ENCODE measurements at regions not wholly inside any gene's neighbourhood (a gene's known extent, or its start where the extent isn't known, plus 50 kb on each side); places are given as distances from the start of the nearest gene placed in this dataset.

DNA sequence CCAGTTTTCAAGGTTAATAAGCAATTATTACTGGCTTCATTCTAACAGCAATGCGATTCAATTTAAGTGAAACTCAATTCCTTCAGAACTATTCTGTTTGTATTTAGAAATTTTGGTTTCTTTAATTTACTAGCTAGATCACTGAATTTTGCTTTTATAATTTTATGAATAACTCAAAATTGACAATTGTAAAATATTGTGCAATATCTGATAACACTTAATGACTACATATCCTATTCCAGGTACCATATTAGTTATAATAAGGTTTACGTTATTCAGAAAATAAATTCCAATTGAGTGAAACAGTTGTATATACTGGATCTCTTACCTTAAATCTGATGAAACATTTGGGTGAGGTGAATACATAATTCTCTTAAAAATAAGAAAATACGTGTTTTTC, 1348.3 kb upstream of the CDH6 start:
- no peak for TF ChIP-seq ZNF565 (CRISPR knock-in tag; conservative IDR thresholded peaks at IDR 0.05; ENCODE audit: low read depth)
- TF ChIP-seq, protein P1, sequence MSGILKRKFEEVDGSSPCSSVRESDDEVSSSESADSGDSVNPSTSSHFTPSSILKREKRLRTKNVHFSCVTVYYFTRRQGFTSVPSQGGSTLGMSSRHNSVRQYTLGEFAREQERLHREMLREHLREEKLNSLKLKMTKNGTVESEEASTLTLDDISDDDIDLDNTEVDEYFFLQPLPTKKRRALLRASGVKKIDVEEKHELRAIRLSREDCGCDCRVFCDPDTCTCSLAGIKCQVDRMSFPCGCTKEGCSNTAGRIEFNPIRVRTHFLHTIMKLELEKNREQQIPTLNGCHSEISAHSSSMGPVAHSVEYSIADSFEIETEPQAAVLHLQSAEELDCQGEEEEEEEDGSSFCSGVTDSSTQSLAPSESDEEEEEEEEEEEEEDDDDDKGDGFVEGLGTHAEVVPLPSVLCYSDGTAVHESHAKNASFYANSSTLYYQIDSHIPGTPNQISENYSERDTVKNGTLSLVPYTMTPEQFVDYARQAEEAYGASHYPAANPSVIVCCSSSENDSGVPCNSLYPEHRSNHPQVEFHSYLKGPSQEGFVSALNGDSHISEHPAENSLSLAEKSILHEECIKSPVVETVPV (CRISPR knock-in tag; IDR thresholded peaks at IDR 0.05): no peak
- TF ChIP-seq OSR1 (CRISPR knock-in tag; IDR thresholded peaks at IDR 0.05): no peak
- no peak for TF ChIP-seq TCF4 (CRISPR knock-in tag; IDR thresholded peaks at IDR 0.05; ENCODE audit: borderline replicate concordance)
- TF ChIP-seq BACH2 (CRISPR knock-in tag; IDR thresholded peaks at IDR 0.05; ENCODE audit: borderline replicate concordance): no peak
- TF ChIP-seq CSDC2 (CRISPR knock-in tag; IDR thresholded peaks at IDR 0.05): no peak
- TF ChIP-seq, protein P2, sequence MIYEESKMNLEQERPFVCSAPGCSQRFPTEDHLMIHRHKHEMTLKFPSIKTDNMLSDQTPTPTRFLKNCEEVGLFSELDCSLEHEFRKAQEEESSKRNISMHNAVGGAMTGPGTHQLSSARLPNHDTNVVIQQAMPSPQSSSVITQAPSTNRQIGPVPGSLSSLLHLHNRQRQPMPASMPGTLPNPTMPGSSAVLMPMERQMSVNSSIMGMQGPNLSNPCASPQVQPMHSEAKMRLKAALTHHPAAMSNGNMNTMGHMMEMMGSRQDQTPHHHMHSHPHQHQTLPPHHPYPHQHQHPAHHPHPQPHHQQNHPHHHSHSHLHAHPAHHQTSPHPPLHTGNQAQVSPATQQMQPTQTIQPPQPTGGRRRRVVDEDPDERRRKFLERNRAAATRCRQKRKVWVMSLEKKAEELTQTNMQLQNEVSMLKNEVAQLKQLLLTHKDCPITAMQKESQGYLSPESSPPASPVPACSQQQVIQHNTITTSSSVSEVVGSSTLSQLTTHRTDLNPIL (CRISPR knock-in tag; IDR thresholded peaks at IDR 0.05; ENCODE audit: low read depth): no peak
- TF ChIP-seq GLIS3 (CRISPR knock-in tag; IDR thresholded peaks at IDR 0.05): no peak
- TF ChIP-seq ARNTL (CRISPR knock-in tag; IDR thresholded peaks at IDR 0.05; ENCODE audit: borderline replicate concordance, low read depth): no peak
- no peak for TF ChIP-seq ESRRG (CRISPR knock-in tag; IDR thresholded peaks at IDR 0.05)
- TF ChIP-seq ISL1 (CRISPR knock-in tag; IDR thresholded peaks at IDR 0.05): no peak
- no peak for TF ChIP-seq ZNF70 (CRISPR knock-in tag; IDR thresholded peaks at IDR 0.05)
- no peak for TF ChIP-seq ZC3H10 (CRISPR knock-in tag; IDR thresholded peaks at IDR 0.05)
- no peak for TF ChIP-seq ZFP3 (CRISPR knock-in tag; IDR thresholded peaks at IDR 0.05)
- TF ChIP-seq PPARA (CRISPR knock-in tag; IDR thresholded peaks at IDR 0.05; ENCODE audit: borderline replicate concordance): no peak
- TF ChIP-seq, protein P3, sequence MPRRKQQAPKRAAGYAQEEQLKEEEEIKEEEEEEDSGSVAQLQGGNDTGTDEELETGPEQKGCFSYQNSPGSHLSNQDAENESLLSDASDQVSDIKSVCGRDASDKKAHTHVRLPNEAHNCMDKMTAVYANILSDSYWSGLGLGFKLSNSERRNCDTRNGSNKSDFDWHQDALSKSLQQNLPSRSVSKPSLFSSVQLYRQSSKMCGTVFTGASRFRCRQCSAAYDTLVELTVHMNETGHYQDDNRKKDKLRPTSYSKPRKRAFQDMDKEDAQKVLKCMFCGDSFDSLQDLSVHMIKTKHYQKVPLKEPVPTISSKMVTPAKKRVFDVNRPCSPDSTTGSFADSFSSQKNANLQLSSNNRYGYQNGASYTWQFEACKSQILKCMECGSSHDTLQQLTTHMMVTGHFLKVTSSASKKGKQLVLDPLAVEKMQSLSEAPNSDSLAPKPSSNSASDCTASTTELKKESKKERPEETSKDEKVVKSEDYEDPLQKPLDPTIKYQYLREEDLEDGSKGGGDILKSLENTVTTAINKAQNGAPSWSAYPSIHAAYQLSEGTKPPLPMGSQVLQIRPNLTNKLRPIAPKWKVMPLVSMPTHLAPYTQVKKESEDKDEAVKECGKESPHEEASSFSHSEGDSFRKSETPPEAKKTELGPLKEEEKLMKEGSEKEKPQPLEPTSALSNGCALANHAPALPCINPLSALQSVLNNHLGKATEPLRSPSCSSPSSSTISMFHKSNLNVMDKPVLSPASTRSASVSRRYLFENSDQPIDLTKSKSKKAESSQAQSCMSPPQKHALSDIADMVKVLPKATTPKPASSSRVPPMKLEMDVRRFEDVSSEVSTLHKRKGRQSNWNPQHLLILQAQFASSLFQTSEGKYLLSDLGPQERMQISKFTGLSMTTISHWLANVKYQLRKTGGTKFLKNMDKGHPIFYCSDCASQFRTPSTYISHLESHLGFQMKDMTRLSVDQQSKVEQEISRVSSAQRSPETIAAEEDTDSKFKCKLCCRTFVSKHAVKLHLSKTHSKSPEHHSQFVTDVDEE (CRISPR knock-in tag; IDR thresholded peaks at IDR 0.05): no peak
- TF ChIP-seq ZNF8 (CRISPR knock-in tag; IDR thresholded peaks at IDR 0.05): no peak
- TF ChIP-seq TOX (CRISPR knock-in tag; IDR thresholded peaks at IDR 0.05; ENCODE audit: borderline replicate concordance): no peak
- TF ChIP-seq, protein P4, sequence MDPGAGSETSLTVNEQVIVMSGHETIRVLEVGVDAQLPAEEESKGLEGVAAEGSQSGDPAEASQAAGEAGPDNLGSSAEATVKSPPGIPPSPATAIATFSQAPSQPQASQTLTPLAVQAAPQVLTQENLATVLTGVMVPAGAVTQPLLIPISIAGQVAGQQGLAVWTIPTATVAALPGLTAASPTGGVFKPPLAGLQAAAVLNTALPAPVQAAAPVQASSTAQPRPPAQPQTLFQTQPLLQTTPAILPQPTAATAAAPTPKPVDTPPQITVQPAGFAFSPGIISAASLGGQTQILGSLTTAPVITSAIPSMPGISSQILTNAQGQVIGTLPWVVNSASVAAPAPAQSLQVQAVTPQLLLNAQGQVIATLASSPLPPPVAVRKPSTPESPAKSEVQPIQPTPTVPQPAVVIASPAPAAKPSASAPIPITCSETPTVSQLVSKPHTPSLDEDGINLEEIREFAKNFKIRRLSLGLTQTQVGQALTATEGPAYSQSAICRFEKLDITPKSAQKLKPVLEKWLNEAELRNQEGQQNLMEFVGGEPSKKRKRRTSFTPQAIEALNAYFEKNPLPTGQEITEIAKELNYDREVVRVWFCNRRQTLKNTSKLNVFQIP (CRISPR knock-in tag; IDR thresholded peaks at IDR 0.05; ENCODE audit: borderline replicate concordance, low read depth): no peak
- no peak for TF ChIP-seq ZFP30 (CRISPR knock-in tag; IDR thresholded peaks at IDR 0.05)
- ATAC-seq: no peak

DNA sequence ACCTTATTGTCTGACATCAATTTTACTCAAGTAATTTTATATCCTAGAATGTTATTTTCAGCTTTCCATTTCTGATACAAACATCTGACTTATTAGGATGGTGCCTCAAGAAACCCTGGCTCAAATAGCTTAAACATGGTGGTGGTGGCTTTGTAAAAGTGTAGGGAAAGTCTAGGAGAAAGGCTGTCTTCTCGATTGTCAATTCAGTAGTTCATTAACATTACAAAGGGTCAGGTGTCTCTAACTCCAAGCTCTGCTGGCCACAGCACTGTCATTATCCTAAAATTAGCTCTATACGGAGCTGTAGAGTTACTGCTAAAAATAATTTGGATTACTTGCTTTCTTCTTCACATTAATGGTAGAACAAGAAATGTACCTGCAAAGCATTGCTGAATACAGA, 1360.1 kb upstream of the CDH6 start:
- TF ChIP-seq ZC3H10 (CRISPR knock-in tag; IDR thresholded peaks at IDR 0.05): no peak
- ATAC-seq: no peak

DNA sequence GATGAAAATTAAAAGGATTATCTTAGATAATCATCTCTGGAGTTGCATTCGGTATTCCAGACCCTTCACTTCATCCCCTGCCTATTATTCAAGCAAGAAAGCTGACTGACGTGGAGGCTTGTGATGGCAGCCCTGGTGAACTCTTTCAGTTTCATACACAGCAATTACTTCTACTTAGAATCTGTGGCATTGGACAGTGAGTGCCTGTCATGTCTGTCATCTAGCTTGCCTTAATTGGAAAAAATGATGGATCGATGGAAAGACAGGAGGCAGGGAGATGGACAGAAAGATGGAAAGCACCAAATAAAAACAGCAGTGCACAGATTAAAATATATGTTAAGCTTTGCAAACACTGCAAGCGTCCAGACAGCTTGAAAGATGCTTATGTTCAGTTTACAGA, 1371.0 kb upstream of the CDH6 start:
- TF ChIP-seq OSR1 (CRISPR knock-in tag; IDR thresholded peaks at IDR 0.05) (no peak), ISL1 (CRISPR knock-in tag; IDR thresholded peaks at IDR 0.05) (no peak), ZNF565 (CRISPR knock-in tag; conservative IDR thresholded peaks at IDR 0.05; ENCODE audit: low read depth) (no peak), RARB (CRISPR knock-in tag; IDR thresholded peaks at IDR 0.05) (no peak), SNAI2 (CRISPR knock-in tag; IDR thresholded peaks at IDR 0.05) (no peak), TOX (CRISPR knock-in tag; IDR thresholded peaks at IDR 0.05; ENCODE audit: borderline replicate concordance) (no peak), ZFP30 (CRISPR knock-in tag; IDR thresholded peaks at IDR 0.05) (no peak), ZNF8 (CRISPR knock-in tag; IDR thresholded peaks at IDR 0.05) (no peak), PPARA (CRISPR knock-in tag; IDR thresholded peaks at IDR 0.05; ENCODE audit: borderline replicate concordance) (no peak), ZFP3 (CRISPR knock-in tag; IDR thresholded peaks at IDR 0.05) (no peak), CSDC2 (CRISPR knock-in tag; IDR thresholded peaks at IDR 0.05) (no peak), ARNTL (CRISPR knock-in tag; IDR thresholded peaks at IDR 0.05; ENCODE audit: borderline replicate concordance, low read depth) (no peak), ZNF70 (CRISPR knock-in tag; IDR thresholded peaks at IDR 0.05) (no peak), ZC3H10 (CRISPR knock-in tag; IDR thresholded peaks at IDR 0.05) (no peak)
- TF ChIP-seq, protein P4 (CRISPR knock-in tag; IDR thresholded peaks at IDR 0.05; ENCODE audit: borderline replicate concordance, low read depth): no peak
- TF ChIP-seq, protein P2 (CRISPR knock-in tag; IDR thresholded peaks at IDR 0.05; ENCODE audit: low read depth): no peak
- TF ChIP-seq, protein P5, sequence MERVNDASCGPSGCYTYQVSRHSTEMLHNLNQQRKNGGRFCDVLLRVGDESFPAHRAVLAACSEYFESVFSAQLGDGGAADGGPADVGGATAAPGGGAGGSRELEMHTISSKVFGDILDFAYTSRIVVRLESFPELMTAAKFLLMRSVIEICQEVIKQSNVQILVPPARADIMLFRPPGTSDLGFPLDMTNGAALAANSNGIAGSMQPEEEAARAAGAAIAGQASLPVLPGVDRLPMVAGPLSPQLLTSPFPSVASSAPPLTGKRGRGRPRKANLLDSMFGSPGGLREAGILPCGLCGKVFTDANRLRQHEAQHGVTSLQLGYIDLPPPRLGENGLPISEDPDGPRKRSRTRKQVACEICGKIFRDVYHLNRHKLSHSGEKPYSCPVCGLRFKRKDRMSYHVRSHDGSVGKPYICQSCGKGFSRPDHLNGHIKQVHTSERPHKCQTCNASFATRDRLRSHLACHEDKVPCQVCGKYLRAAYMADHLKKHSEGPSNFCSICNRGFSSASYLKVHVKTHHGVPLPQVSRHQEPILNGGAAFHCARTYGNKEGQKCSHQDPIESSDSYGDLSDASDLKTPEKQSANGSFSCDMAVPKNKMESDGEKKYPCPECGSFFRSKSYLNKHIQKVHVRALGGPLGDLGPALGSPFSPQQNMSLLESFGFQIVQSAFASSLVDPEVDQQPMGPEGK (CRISPR knock-in tag; IDR thresholded peaks at IDR 0.05; ENCODE audit: borderline replicate concordance): no peak
- no peak for ATAC-seq

Measured in SK-N-SH treated with all-trans-retinoic acid at 6 μM for 48 hours (cell line).